Activated T-helper 2 cell treated with anti-CD3 and anti-CD28 coated beads, Interferon-gamma antibody, Interleukin-2, Interleukin-4, amounts not matched to agents 10 μg/mL and 5 μg/mL and 100 μg/mL, durations not matched to agents 14 hours and 24 hours and 36 hours (primary cell): ENCODE measurements at regions not wholly inside any gene's neighbourhood (a gene's known extent, or its start where the extent isn't known, plus 50 kb on each side); places are given as distances from the start of the nearest gene placed in this dataset.

Experiments
- DNase-seq: peaks from one replicate; pipeline ENCODE4 v3.0.0; 2021; ENCODE audit warnings: low spot score
- H3K27ac Mint-ChIP-seq: one replicate; pipeline ENCODE4 v1.8.0; 2021; ENCODE audit warnings: mixed read lengths
- H3K27me3 Mint-ChIP-seq: one replicate; pipeline ENCODE4 v1.8.0; 2021; ENCODE audit warnings: low read depth, mixed read lengths
- H3K36me3 Mint-ChIP-seq: one replicate; pipeline ENCODE4 v1.8.0; 2021; ENCODE audit warnings: low read depth, mixed read lengths
- H3K4me1 Mint-ChIP-seq: one replicate; pipeline ENCODE4 v1.8.0; 2021; ENCODE audit warnings: low read depth, mixed read lengths
- H3K4me3 Mint-ChIP-seq: one replicate; pipeline ENCODE4 v1.8.0; 2021; ENCODE audit warnings: low read depth, mild to moderate bottlenecking, moderate library complexity, mixed read lengths
- H3K9me3 Mint-ChIP-seq: one replicate; pipeline ENCODE4 v1.8.0; 2021; ENCODE audit warnings: mixed read lengths
- intact Hi-C: fragments of 100-400 bp; cut with micrococcal nuclease; formaldehyde crosslinking; loops from one replicate; pipeline ENCODE4 v1.15.1; 2023

GRCh38 chr17:63379636-63380035 lies 66.5 kb downstream of the CYB561 start:
- intact Hi-C loops, result no loop called here
- peaks cover 18% of the 10 kb centered on the region for H3K9me3 Mint-ChIP-seq
- H3K4me3 Mint-ChIP-seq, result no peak overlapping the region
- DNase-seq, result no peak
- peaks cover 5% of the 10 kb centered on the region for H3K36me3 Mint-ChIP-seq
- no peak overlapping the region for H3K27ac Mint-ChIP-seq
- peaks cover 2% of the 10 kb centered on the region for H3K4me1 Mint-ChIP-seq
- peaks cover 2% of the 10 kb centered on the region for H3K27me3 Mint-ChIP-seq

DNA sequence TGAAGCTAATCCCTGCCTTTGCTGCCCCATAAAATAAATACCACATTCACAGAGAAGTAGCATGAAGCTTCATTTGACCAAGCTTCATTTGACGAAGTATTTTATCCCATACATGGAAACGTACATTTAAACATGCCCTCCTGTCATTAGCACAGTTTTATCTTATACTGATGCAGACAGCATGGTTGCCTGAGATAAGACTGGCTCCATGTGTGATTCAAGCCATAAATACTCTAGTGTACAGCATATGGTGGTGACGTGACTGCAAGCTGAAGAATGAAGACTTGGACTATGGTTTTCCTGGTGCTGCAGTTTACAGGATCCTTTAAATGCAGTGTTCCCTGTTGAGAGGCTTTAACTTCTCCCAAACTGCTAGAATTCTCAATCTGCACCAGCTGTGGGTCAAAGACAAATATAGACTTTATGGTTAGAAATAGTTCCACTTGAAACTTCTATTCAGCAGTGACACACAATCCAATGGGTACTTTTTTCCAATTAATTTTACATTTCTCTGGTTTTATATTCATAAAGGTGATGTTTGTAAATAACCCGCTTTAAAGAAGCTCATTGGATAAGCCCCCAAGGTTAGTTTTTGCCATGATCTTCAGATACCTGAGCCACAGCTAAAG lies 64.9 kb downstream of the CYB561 start:
- intact Hi-C loops, result no loop called here
- H3K4me1 Mint-ChIP-seq, result peaks cover 2% of the 10 kb centered on the region
- peaks cover 18% of the 10 kb centered on the region for H3K9me3 Mint-ChIP-seq
- no peak for DNase-seq
- no peak overlapping the region for H3K27ac Mint-ChIP-seq
- H3K27me3 Mint-ChIP-seq, result peaks cover 2% of the 10 kb centered on the region
- H3K4me3 Mint-ChIP-seq, result no peak overlapping the region
- peaks cover 5% of the 10 kb centered on the region for H3K36me3 Mint-ChIP-seq

DNA sequence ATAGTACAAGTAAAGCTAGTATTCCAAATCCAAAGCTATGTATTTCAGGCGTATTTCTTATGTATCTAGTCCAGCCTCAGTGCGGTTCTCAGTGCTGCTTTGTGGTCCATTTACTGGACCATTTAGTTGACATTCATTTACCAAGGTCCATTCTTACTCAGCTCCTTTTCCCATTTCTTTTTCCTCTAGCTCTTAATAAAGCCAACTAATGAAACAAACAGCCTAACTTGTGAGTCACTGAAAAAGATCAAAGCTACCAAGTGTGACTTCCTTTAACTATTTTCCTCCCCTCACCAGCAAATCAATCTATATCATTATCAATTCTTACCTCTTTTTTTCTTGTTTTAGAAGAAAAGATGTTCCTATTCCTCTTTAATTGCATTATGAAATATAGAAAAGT lies 64.0 kb downstream of the CYB561 start:
- intact Hi-C loops, result no loop called here
- peaks cover 2% of the 10 kb centered on the region for H3K4me1 Mint-ChIP-seq
- H3K27me3 Mint-ChIP-seq, result peaks cover 2% of the 10 kb centered on the region
- no peak for DNase-seq
- H3K36me3 Mint-ChIP-seq, result peaks cover 5% of the 10 kb centered on the region
- no peak overlapping the region for H3K27ac Mint-ChIP-seq
- peaks cover 17% of the 10 kb centered on the region for H3K9me3 Mint-ChIP-seq
- no peak overlapping the region for H3K4me3 Mint-ChIP-seq
